GM21529 (cell line): ENCODE measurements at regions not wholly inside any gene's neighbourhood (a gene's known extent, or its start where the extent isn't known, plus 50 kb on each side); places are given as distances from the start of the nearest gene placed in this dataset.

ENCODE experiments used
- ATAC-seq: cut with Tn5 transposase; IDR thresholded peaks from one replicate; pipeline ENCODE4 v1.9.1; 2021; ENCODE audit not compliant: unreplicated experiment

DNA sequence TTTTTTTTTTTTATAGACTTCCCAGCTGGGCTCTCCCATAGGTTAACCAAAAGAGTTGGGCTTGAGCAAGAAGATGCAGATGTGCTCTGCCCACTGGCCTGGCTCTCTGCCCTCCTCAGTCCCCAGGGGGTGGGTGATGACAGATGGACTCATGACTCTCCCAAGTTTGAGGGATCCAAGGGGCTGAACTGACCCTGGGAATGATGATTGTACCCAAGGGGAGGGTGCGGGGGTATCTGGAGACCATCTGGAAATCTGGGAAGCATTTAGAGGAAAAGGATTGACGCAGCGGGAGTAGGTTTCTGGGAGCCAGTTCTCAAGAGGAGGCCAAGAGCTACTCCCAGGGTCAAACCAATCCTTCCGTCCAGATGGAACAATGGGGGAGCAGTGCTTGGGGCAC, 330.8 kb downstream of the CYP26B1 start:
- no peak for ATAC-seq

- no peak for ATAC-seq
These were observed 331.8 kb downstream of the CYP26B1 start for GRCh38 chr2:71815701-71816474.

- ATAC-seq = no peak
These were observed 332.8 kb downstream of the CYP26B1 start for GRCh38 chr2:71814885-71815284.

DNA sequence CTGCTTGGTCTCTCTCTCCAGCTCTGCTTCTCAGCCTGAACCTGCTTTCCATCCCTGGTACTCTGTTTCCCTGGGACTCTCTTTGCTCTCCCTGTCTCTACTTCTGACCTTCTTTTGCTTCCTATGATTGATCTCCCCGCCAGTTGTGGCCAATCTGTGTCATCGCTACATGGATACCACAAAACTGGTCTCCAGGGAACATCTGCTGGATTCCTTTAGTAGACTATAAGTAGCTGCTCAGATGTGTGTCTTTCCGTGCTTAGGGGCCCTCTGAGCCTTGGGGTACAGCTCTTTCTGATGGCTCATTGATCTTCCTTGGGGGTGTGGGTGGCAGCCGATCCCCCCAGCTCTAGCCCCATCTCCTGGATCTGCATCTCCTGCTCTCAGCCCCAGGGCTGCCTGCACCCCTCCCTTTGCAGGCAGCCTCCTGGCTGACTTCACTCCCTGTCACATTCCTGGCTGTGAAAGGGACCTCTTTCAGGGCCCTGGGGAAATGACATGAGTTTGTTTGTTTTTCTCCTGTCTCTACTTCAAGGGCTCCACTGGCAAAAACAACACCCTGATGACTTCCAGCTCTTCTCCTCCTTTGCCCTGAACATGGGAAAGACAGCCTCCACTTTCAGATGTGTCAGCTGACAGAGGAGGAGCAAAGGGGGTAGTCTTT, 333.7 kb downstream of the CYP26B1 start:
- no peak for ATAC-seq

GRCh38 chr2:71813315-71813714, 334.3 kb downstream of the CYP26B1 start:
- ATAC-seq = no peak

- ATAC-seq = no peak
These were observed 334.9 kb downstream of the CYP26B1 start for GRCh38 chr2:71812736-71813135.

GRCh38 chr2:71811726-71812125, 335.9 kb downstream of the CYP26B1 start:
- no peak for ATAC-seq

DNA sequence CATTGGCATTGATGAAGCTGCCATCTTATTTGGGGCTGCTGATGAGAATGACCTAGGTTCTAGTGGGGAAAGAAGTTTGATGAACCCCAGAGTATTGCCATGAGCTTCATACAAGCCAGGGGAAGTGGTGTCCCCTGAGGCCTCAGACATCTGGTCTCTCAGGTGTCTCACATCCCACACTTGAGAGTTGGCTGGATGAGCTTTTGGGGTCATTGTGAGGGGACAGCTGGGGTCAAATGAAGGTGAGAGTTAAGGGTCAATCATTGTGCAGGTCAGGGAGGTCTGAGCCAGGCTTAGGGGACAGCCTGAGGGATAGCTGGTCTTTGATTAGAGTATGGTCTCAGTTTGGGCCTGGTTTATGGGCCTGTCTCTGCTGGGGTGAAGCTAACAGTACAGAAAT, 336.5 kb downstream of the CYP26B1 start:
- no peak for ATAC-seq

DNA sequence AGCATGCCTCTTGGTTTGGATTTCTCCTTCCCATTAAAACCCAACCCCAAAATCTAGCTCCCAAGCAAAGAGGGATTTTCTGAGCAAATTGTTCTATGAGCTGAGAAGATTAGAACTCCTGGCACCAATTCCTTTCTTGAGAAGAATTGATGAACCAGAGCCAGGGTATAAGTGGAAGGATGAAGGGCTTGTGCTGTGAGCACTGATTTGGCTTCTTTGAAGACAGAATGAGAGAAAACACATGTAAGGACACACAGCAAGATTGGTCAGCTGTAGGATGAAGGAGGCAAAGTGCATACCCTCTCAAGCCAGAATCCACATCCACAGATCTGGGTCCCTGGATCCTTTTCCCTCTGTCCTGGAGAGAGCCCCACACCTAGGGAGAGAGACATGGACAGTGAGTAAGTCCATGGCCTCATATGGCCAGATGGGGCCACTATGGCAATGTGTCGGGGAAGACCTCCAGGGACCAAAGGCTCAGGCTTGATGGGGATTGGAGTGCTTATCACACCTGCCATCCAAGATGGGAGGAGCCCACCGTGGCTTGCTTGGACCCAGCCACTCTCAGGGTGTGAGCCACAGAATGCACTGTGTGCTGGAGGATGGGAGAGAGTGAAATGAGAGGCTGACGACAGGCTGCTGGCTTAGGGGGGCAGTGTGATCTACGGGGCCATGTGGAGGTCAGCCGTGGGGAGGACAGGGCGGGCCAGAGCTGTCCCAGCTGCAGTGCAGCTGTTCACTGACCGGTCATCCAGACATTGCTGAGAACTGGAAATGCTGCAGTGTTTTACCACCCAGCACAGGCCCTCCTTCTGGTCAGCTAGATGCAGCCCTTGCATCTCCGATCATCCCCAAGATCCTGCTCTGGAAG, 339.8 kb downstream of the CYP26B1 start:
- ATAC-seq = no peak

DNA sequence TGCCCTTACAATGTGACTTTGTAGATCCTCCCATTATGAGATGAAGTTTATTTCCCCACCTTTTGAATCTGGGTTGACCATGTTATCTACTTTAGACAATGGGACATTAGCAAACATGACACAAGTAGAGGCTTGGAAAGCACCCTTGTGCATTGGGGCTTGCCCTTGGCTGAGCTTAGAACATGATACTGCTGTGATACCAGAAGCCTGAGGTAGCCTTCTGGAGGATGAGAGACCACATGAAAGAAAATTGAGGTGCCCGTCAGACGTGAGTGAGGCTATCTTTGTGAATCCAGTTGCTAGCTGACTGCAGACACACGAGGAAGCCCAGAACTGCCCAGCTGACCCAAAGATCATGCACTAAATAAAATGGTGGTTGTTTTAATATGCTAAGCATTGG, 341.2 kb downstream of the CYP26B1 start:
- no peak for ATAC-seq

GRCh38 chr2:71804281-71804751, 343.3 kb downstream of the CYP26B1 start:
- no peak for ATAC-seq

DNA sequence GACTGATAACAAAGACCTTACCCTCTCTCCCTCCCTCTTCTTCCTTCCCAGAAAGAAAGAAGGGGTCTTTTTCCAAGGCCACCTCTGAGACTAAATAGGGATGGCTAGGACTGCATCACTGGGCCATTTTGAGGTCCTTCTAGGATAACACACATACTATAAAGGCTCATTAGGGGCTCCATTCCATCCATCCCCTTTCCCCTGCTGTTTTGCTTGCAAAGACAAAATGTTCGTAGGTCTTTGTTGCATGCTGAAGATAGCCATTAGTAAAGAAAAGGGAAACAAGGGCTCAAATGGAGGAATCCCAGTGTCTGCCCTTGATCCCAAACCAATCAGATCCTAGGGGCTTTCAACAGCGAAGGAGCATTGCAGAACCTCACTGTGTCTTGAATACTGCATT, 344.3 kb downstream of the CYP26B1 start:
- ATAC-seq = no peak

DNA sequence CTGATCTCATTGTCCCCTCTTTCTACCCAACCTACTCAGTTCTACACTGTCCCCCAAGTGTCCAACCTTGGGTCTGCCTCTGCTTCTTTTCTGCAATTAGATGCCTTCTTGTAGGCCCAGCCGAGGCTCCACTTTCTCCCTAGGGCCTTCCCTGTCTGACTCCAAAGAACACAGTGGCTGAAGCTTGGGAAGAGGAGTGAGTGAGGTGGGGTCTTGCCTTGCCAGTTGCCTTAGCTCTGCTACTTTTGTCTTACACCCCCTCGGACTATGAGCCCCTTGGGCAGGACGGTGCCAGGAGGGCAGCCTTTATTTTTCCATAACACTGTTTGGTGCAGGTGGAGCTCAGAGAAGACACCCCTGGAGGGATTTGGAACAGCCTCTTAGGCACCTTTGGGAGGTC, 345.1 kb downstream of the CYP26B1 start:
- no peak for ATAC-seq

GRCh38 chr2:71801969-71802368, 345.7 kb downstream of the CYP26B1 start:
- ATAC-seq = no peak

DNA sequence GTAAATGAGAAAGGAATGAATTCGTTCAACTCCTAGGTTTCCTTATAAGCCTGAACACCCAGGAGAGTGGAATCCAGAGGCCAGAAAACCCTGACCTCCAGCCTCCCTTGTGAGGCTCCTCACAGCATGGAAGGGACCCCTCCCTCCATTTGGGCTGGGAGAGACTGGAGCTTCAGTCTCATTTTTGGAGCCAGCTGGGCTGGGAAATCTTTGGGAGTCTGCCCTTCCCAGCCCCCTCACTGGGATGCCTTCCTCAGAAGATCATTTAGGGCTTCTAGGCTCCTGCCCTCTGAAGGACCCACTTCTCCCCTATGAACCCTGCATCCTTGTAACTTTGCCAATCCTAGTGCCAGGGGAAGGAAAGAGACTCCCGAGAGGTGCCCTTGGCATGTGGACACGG, 346.1 kb downstream of the CYP26B1 start:
- ATAC-seq = no peak

DNA sequence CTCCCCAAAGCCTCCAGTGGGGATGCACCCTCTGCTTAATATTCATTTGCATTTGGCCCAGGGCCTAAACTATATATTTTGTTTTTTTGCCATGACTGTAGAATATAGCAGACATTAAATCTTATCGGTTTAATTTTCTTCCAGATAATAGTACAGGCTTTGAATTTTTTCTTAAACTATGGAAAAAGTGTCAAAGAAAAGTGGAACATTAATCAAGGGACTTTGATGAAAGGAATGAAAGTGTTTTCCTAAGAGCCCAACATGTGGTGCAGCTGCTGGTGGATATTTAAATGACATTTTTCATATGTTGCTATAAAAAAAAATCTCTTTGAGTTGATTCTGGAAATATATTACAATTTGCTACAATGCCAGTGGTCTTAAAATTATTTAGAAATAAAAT, 346.8 kb downstream of the CYP26B1 start:
- ATAC-seq = no peak

DNA sequence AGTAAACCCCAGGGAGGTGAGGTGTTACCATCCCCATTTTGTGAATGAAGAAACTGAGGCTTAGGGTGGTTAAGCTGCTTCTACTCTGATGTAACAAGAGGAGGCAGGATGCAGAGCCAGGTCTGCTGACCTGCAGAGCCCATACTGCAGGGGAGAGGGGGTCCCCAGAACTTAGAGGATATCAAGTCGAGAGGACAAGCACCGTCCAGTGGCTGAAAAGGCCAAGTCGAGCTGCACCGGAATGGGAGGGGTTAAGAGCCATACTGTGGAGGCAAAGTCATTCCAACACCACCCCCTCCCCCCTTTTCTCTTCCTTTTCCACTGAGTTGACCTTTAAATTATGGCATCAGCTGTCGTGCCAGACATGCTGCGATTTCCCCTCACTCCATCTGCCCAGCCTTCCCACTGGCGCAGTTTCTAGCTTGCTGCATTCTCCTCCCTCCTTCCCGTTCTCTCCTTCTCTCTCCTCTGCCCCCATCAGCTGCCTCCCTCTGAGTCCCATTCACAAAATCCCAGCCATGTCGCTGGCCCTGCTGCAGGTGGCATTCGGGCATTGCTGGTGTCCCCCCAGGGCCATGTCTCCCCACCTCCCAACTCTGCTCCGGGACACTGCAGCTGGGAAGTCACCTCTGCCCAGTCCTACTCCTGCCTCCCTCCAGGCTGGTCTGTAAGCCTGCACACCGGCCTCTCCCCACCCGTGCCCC, 346.9 kb downstream of the DYSF start:
- no peak for ATAC-seq

- no peak for ATAC-seq
These were observed 345.7 kb downstream of the DYSF start for GRCh38 chr2:71799013-71799575.

GRCh38 chr2:71798266-71799012, 345.1 kb downstream of the DYSF start:
- ATAC-seq = no peak
